ENCODE measurements at regions not wholly inside any gene's neighbourhood (a gene's known extent, or its start where the extent isn't known, plus 50 kb on each side); places are given as distances from the start of the nearest gene placed in this dataset.
"Not testable (repeated sequence)": the region's sequence is repeated elsewhere in the genome, so short reads cannot be mapped to it uniquely, and the experiment has no call there.

GRCh38 chr6:169014211-169015197, 239.1 kb downstream of the THBS2 start:
- no peak for DNase-seq (ENCODE audit: low spot score)

DNA sequence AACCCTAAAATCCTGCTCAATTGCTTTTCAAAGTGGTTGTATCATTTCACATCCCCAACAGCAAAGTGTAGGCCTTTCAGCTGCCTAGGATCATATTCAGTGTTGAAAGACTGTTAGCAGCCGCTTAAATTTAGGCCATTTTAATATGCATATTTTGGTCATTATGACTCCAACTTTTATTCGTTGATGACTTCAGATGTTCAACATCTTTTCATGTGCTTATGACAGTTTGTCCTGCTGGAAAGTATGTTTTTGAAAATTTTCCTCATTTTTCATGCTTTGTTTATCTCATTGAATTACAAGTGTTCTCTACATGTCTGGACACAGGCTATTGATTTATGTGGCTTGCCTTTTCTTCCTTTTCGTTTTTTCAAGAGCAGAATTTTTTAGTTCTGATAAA, 244.0 kb downstream of the THBS2 start:
- no peak for DNase-seq (ENCODE audit: low spot score)

DNA sequence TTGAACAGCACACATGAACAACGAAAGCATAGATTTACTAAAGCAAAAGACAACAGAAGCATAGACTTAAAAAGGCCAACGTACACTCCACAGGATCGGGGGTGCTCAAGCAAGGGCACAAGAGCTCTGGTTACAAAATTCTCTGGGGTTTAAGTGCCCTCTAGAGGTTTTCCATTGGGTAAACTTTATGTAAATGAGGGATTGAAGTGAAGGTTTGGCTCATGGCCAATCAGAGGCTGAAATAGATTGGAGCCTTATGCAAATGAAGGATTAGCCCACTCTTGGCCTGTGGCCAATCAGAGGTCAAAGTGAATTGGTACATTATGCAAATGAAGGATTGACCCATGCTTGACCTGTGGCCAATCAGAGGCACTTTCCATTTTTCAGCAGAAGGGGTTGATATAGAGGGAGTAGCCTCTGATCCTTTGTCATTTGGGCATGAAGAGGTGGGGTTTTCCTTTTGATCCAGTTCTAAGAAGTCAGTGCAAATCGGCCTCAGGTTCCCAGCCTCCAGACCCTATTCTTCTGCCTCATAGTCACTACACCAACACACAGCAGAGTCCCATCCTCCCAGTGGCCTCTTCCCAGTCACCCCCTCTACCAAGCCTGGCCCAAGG, 244.9 kb downstream of the THBS2 start:
- DNase-seq (ENCODE audit: low spot score) = no peak

DNA sequence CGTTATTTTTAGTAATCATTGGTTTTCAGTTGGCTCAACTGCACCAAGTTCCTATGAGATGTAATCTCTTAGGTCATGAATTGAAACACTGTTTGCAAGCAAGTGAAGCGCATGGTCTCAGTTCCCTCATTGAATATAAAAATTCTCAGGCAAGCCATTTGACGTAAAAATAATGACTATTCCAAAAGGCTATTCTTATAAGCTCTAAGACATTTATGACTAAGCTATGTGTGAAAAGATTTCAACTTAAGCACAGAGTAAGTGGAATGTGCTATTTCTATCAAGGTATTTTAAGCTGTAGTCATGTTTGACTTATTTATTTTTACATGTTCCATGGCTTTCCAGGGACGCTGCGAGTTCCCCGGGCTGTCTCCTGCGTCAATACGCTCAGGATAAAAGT, 248.5 kb downstream of the THBS2 start:
- no peak for DNase-seq (ENCODE audit: low spot score)

GRCh38 chr6:169000022-169000421, 253.6 kb downstream of the THBS2 start:
- no peak for DNase-seq (ENCODE audit: low spot score)

DNA sequence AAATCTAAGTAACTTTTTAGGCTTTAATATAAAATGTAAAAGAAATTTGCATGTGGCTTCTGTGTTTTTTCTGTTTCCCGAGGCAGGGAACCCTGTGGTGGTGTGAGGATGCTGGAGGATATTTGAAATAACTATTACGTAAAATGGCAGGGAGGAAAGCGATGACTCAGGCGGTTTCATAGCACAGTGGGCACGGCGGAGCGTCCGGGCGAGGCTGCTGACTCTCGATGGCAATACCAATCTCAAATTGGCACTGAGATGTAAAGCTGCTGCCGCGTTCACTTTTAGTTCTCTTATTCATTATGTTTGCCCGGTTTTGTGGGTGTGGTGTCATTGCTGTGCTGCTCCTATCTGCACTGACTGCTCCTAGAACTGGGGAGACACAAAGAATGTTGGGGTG, 254.3 kb downstream of the THBS2 start:
- DNase-seq (ENCODE audit: low spot score) = no peak

DNA sequence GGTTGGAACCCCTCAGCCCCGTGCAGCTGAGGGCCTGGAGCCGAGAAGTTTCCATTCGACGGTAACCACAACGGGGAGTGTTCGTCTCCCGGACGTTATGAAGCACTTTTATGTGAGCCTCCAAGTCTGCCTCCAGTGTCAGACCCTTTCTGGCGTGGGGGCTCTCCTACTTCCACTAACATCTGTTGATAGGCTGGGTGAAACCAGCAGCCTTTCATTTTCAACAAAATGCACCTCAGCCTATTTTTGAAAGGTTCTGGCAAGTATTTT, 257.4 kb downstream of the THBS2 start:
- no peak for DNase-seq (ENCODE audit: low spot score)

DNA sequence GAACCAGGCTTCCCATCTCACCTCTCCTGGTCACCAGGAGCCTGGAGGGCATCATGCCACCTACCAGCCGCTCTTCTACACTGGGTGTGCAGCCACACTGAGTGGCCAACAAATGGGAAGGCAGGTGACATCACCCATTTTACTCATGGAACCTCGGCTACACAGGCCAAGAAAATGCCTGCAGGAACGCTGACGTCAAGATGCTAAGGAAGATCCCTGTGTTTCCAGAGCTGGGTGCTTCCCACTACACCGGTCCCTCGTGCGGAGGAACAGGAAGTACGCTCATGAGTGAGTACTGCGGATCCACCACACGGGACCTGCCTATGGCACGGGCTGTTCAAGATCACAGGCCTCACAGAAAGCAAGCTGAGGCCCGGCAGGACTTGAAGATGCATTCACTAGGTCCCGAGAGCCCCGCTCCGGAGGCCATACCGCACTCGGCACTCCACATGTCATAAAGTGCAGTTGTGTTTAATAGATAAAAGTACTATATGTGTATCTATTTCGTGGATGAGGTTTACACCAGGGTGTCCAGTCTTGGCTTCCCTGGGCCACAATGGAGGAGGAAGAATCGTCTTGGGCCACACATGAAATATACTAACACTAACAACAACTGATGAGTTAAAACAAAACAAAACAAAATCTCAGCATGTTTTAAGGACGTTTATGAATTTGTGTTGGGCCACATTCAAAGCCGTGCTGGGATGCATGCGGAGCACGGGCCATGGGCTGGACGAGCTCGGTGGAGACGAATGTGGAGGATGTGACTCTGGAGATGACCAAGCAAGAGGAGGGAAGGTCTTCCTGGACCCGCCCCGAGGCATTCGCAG, 257.9 kb downstream of the THBS2 start:
- no peak for DNase-seq (ENCODE audit: low spot score)

DNA sequence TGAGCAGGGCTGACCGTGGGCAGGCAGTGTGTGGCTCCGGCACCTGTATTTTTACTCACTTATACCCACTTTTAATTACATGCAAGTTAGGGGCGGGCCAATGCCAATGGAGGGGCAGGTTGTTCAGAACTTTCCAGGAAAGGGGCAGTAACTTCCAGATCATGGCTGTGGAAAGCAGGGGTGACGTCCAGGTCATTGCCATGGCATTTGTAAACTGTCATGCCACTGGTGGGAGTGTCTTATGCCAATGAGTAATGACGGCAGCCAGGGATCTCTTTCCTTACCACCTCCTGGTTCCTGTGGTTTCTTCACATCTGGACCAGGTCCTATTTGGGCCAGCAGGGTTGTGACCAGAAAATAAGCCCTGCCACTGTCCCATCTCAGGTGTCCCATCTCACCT, 258.7 kb downstream of the THBS2 start:
- DNase-seq (ENCODE audit: low spot score) = no peak

GRCh38 chr6:168992446-168993144, 261.1 kb downstream of the THBS2 start:
- no peak for DNase-seq (ENCODE audit: low spot score)

- not testable (repeated sequence) for DNase-seq (ENCODE audit: low spot score)
Observed at GRCh38 chr6:168991695-168992094, 262.0 kb downstream of the THBS2 start.

GRCh38 chr6:168990019-168990751, 263.5 kb downstream of the THBS2 start:
- DNase-seq (ENCODE audit: low spot score) = no peak

DNA sequence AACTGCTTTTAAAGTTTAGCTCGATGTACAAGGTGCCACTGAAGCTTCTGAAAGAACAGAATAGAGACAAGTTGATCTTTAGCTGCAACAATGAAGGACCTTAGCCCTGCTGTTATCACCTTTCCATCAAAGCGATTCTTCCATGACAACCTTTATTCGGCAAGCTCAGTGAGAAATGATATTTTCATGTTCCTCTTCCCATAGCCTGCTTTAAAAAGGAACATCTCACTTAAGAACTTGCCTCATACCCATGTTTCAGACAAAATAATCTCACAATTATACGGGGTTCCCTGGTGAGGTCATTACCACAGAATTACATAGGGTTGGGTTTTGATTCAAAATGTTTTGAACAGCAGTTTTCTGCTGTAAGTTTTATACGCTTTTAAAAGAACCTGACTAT, 264.2 kb downstream of the THBS2 start:
- DNase-seq (ENCODE audit: low spot score) = no peak

DNA sequence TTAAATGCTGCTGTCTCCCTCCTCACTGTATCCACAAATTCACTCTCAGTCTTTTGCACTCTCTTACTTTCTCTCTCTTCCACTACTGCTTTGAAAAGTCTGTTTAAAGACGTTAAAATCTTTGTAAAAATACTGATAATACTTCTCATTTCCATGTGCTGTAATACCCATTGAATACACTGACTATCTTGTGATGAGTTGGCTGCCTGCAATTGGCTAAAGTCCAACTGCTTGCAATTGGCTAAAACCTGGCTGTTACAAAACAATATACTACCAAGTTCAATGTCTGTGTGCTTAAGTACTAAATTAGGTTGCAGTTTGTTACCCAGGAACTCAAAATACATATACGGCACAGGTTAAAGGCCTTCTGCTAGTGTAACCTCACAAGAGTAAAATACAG, 264.8 kb downstream of the THBS2 start:
- no peak for DNase-seq (ENCODE audit: low spot score)

GRCh38 chr6:168988280-168988679, 265.4 kb downstream of the THBS2 start:
- no peak for DNase-seq (ENCODE audit: low spot score)

- DNase-seq (ENCODE audit: low spot score) = no peak
Observed at GRCh38 chr6:168985705-168986104, 267.9 kb downstream of the THBS2 start.

- no peak for DNase-seq (ENCODE audit: low spot score)
Observed at GRCh38 chr6:168983925-168984324, 269.7 kb downstream of the THBS2 start.

GRCh38 chr6:168981187-168981586, 272.5 kb downstream of the THBS2 start:
- DNase-seq (ENCODE audit: low spot score) = no peak

DNA sequence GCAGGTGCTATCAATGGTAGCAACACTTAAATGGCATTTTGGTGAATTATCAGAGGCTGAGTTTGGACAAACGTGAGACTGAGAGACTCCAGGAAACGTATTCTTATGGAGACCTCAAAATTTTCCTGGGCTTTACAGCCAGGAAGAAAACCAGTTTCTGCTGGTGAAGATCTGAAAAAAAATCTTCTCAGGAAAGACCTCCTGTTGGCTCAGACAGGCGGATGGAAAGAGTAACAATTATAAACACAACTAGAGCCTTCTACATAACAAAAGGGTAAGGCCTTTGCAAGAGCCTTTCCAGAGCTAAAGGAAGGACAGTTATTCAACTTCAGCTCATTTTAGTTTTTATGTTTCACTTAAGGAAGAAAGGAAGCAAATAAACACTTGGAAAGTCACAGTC, 274.4 kb downstream of the THBS2 start:
- DNase-seq (ENCODE audit: low spot score) = no peak

DNA sequence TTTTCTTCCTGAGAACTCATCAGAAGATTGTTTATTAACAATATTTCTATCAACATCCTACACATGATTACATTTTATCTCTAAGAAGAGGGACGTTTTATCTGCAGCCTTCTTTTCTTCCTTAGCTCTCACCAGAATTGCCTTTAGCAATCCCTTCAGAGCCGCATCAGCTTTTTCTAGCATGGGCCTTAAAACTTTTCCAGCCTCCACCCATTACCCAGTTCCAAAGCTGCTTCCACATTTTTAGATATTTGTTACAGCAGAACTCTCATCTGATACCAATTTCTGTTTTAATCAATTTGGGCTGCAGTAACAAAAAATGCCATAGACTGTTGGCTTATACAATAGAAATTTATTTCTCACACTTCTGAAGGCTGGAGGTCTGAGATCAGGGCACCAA, 281.5 kb downstream of the THBS2 start:
- no peak for DNase-seq (ENCODE audit: low spot score)

GRCh38 chr6:168971549-168971948, 282.1 kb downstream of the THBS2 start:
- DNase-seq (ENCODE audit: low spot score) = no peak

DNA sequence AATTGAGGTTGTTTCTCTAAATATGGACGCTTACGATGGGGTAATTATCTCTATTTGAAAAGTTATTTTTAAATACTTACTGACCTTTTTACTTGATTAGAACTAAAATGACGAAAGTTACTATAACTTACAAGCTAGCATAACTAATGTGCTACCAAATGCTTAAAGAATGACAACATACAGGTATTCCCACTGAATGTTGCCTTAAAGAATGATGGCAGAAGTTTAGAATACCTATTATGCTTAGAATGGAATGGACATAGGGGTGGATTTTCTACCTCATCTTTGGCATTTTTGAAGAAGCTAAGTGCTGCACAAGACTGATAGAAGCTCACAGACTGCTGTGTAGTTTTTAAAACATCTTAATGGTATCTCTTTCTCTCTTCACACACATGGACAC, 284.8 kb downstream of the THBS2 start:
- DNase-seq (ENCODE audit: low spot score) = no peak

Measured in hematopoietic multipotent progenitor cell treated with erythropoietin and hydrocortisone succinate and interleukin-3 and kit ligand, for 17 days (in vitro differentiated cells).